H54 (cell line): ENCODE measurements at regions not wholly inside any gene's neighbourhood (a gene's known extent, or its start where the extent isn't known, plus 50 kb on each side); places are given as distances from the start of the nearest gene placed in this dataset.
"Not testable (repeated sequence)": the region's sequence is repeated elsewhere in the genome, so short reads cannot be mapped to it uniquely, and the experiment has no call there.

ENCODE experiments used
- DNase-seq: peaks from one replicate; pipeline ENCODE4 v3.0.0; 2011; ENCODE audit warnings: low spot score, mixed read lengths; ENCODE audit not compliant: insufficient read length
- FAIRE-seq: peaks from 3 replicates; lab custom pipeline; 2011; peaks lifted over from hg19 to GRCh38; lab: Jason Lieb, UNC
- POLR2A ChIP-seq: IDR thresholded peaks from 2 replicates; pipeline ENCODE4 v1.6.1; 2011; ENCODE audit warnings: low read depth, mild to moderate bottlenecking, low read length

GRCh38 chr2:210956101-210956500 lies 399.7 kb downstream of the CPS1 start:
- no peak for FAIRE-seq
- no peak for TF ChIP-seq POLR2A
- no peak for DNase-seq

- DNase-seq (no peak), FAIRE-seq (peak; percentile 48)
- no peak for TF ChIP-seq POLR2A
Observed at GRCh38 chr2:210961249-210961648, 404.9 kb downstream of the CPS1 start.

GRCh38 chr2:210963386-210963785 lies 407.0 kb downstream of the CPS1 start:
- DNase-seq: no peak
- TF ChIP-seq POLR2A: no peak
- no peak for FAIRE-seq

- TF ChIP-seq POLR2A: no peak
- no peak for FAIRE-seq
- no peak for DNase-seq
Observed at GRCh38 chr2:210964141-210964764, 407.9 kb downstream of the CPS1 start.

GRCh38 chr2:210965472-210965871 lies 409.1 kb downstream of the CPS1 start:
- TF ChIP-seq POLR2A: no peak
- no peak for DNase-seq
- FAIRE-seq: no peak

GRCh38 chr2:210966330-210966729 lies 409.9 kb downstream of the CPS1 start:
- no peak for DNase-seq
- no peak for TF ChIP-seq POLR2A
- no peak for FAIRE-seq

- DNase-seq (no peak), FAIRE-seq (no peak)
- TF ChIP-seq POLR2A: no peak
Observed at GRCh38 chr2:210971431-210971830, 415.0 kb downstream of the CPS1 start.

- not testable (repeated sequence) for FAIRE-seq
Observed at GRCh38 chr2:210986806-210987205, 430.4 kb downstream of the CPS1 start.

GRCh38 chr2:210991107-210991506 lies 434.7 kb downstream of the CPS1 start:
- no peak for DNase-seq
- FAIRE-seq: no peak
- no peak for TF ChIP-seq POLR2A

More at GRCh38 chr2:210986806-210987205, 430.4 kb downstream of the CPS1 start:
- DNase-seq: not testable (repeated sequence)

GRCh38 chr2:210994104-210994503 lies 437.7 kb downstream of the CPS1 start:
- FAIRE-seq (no peak), DNase-seq (no peak)
- TF ChIP-seq POLR2A: no peak

- DNase-seq: no peak
- no peak for TF ChIP-seq POLR2A
- FAIRE-seq: no peak
Observed at GRCh38 chr2:210997373-210997772, 441.0 kb downstream of the CPS1 start.

- DNase-seq: no peak
- FAIRE-seq: no peak
- TF ChIP-seq POLR2A: no peak
Observed at GRCh38 chr2:210998334-210998733, 441.9 kb downstream of the CPS1 start.

- DNase-seq: no peak
- TF ChIP-seq POLR2A: no peak
- no peak for FAIRE-seq
Observed at GRCh38 chr2:211014376-211014775, 458.0 kb downstream of the CPS1 start.

- DNase-seq (no peak), FAIRE-seq (no peak)
- no peak for TF ChIP-seq POLR2A
Observed at GRCh38 chr2:211014906-211015305, 458.5 kb downstream of the CPS1 start.

GRCh38 chr2:211025089-211025488 lies 468.7 kb downstream of the CPS1 start:
- not testable (repeated sequence) for DNase-seq, FAIRE-seq
